ENCODE measurements at regions not wholly inside any gene's neighbourhood (a gene's known extent, or its start where the extent isn't known, plus 50 kb on each side); places are given as distances from the start of the nearest gene placed in this dataset.

DNA sequence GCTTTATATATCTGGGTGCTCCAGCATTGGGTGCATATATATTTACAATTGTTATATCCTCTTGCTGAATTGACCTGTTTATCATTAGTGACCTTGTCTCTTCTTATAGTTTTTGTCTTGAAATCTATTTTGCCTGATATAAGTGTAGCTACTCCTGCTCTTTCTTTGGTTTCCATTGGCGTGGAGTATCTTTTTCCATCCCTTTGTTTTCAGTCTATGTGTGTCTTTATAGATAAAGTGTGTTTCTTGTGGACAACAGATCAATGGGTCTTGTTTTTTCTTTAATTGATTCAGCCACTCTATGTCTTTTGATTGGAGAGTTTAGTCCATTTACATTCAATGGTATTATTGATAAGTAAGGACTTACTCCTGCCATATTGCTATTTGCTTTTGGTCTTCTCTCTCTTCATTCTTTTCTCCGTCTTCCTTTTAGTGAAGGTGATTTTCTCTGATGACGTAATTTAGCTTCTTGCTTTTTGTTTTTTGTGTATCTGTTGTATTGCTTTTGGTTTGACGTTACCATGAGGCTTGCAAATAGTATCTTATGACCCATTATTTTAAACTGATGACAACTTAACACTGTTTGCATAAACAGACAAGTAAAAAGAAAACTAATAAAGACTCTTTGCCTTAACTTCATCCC, 347.6 kb downstream of the TMEM121 start:
- TF ChIP-seq, protein P1, sequence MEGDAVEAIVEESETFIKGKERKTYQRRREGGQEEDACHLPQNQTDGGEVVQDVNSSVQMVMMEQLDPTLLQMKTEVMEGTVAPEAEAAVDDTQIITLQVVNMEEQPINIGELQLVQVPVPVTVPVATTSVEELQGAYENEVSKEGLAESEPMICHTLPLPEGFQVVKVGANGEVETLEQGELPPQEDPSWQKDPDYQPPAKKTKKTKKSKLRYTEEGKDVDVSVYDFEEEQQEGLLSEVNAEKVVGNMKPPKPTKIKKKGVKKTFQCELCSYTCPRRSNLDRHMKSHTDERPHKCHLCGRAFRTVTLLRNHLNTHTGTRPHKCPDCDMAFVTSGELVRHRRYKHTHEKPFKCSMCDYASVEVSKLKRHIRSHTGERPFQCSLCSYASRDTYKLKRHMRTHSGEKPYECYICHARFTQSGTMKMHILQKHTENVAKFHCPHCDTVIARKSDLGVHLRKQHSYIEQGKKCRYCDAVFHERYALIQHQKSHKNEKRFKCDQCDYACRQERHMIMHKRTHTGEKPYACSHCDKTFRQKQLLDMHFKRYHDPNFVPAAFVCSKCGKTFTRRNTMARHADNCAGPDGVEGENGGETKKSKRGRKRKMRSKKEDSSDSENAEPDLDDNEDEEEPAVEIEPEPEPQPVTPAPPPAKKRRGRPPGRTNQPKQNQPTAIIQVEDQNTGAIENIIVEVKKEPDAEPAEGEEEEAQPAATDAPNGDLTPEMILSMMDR (IDR thresholded peaks at IDR 0.05), result no peak
- TF ChIP-seq POLR2A (IDR thresholded peaks at IDR 0.05), result no peak
